ENCODE measurements at regions not wholly inside any gene's neighbourhood (a gene's known extent, or its start where the extent isn't known, plus 50 kb on each side); places are given as distances from the start of the nearest gene placed in this dataset.
"Not testable (repeated sequence)": the region's sequence is repeated elsewhere in the genome, so short reads cannot be mapped to it uniquely, and the experiment has no call there.

GRCh38 chr3:16708285-16708684, 103.1 kb upstream of the DAZL start:
- ATAC-seq, result no peak

- not testable (repeated sequence) for ATAC-seq
Observed at GRCh38 chr3:16711691-16712090, 106.5 kb upstream of the DAZL start.

GRCh38 chr3:16715281-16715680, 110.1 kb upstream of the DAZL start:
- ATAC-seq, result no peak

- ATAC-seq, result no peak
Observed at GRCh38 chr3:16719426-16719825, 114.2 kb upstream of the DAZL start.

GRCh38 chr3:16720367-16720940, 115.2 kb upstream of the DAZL start:
- ATAC-seq, result no peak

- no peak for ATAC-seq
Observed at GRCh38 chr3:16721494-16721893, 116.3 kb upstream of the DAZL start.

GRCh38 chr3:16723978-16724377, 118.8 kb upstream of the DAZL start:
- no peak for ATAC-seq

- no peak for ATAC-seq
Observed at GRCh38 chr3:16724487-16724886, 119.3 kb upstream of the DAZL start.

GRCh38 chr3:16725972-16726371, 120.7 kb upstream of the DAZL start:
- peak; percentile 80 for ATAC-seq

GRCh38 chr3:16728770-16729745, 123.8 kb upstream of the DAZL start:
- no peak for ATAC-seq

GRCh38 chr3:16738451-16738850, 133.2 kb upstream of the DAZL start:
- ATAC-seq, result no peak

- ATAC-seq, result no peak
Observed at GRCh38 chr3:16739541-16740105, 134.4 kb upstream of the DAZL start.

GRCh38 chr3:16740515-16740914, 135.3 kb upstream of the DAZL start:
- no peak for ATAC-seq

- no peak for ATAC-seq
Observed at GRCh38 chr3:16741103-16741758, 136.0 kb upstream of the DAZL start.

GRCh38 chr3:16741890-16742289, 136.7 kb upstream of the DAZL start:
- ATAC-seq, result no peak

- no peak for ATAC-seq
Observed at GRCh38 chr3:16743276-16743675, 138.1 kb upstream of the DAZL start.

GRCh38 chr3:16759227-16759903, 125.4 kb upstream of the PLCL2 start:
- ATAC-seq, result peak; percentile 67

GRCh38 chr3:16761571-16761970, 123.2 kb upstream of the PLCL2 start:
- no peak for ATAC-seq

GRCh38 chr3:16765661-16766060, 119.1 kb upstream of the PLCL2 start:
- no peak for ATAC-seq

- ATAC-seq, result no peak
Observed at GRCh38 chr3:16767006-16767405, 117.7 kb upstream of the PLCL2 start.

- ATAC-seq, result no peak
Observed at GRCh38 chr3:16768014-16768413, 116.7 kb upstream of the PLCL2 start.

GRCh38 chr3:16768956-16769355, 115.8 kb upstream of the PLCL2 start:
- no peak for ATAC-seq

- no peak for ATAC-seq
Observed at GRCh38 chr3:16769525-16769924, 115.2 kb upstream of the PLCL2 start.
